Right ventricle myocardium superior (tissue), 1 donor: ENCODE measurements at regions not wholly inside any gene's neighbourhood (a gene's known extent, or its start where the extent isn't known, plus 50 kb on each side); places are given as distances from the start of the nearest gene placed in this dataset.
"Not testable (repeated sequence)": the region's sequence is repeated elsewhere in the genome, so short reads cannot be mapped to it uniquely, and the experiment has no call there.

Source experiments
- ATAC-seq: fragments of 200-7000 bp; cut with Tn5 transposase; one replicate; pipeline ENCODE4 v1.9.1; 2020; ENCODE audit warnings: mild to moderate bottlenecking; ENCODE audit not compliant: poor library complexity
- DNase-seq: peaks from one replicate; pipeline ENCODE4 v3.0.0-alpha.2; 2020
- intact Hi-C: fragments of 100-400 bp; cut with DNase I; formaldehyde crosslinking; loops from one replicate; pipeline ENCODE4 v1.11.2; 2022
- donor health status: DM: no; HTN: yes; CAD: no; lungs with severe emphysema.

- ATAC-seq (no peak), DNase-seq (no peak)
- intact Hi-C loops = no loop called here
Observed at GRCh38 chr1:98121646-98122045, 200.8 kb upstream of the DPYD start.

- no peak for DNase-seq
- ATAC-seq = no peak
- intact Hi-C loops = no loop called here
Observed at GRCh38 chr1:98119796-98120195, 199.0 kb upstream of the DPYD start.

- intact Hi-C loops = no loop called here
- DNase-seq = no peak
- no peak for ATAC-seq
Observed at GRCh38 chr1:98113811-98114210, 193.0 kb upstream of the DPYD start.

GRCh38 chr1:98112626-98113025 lies 191.8 kb upstream of the DPYD start:
- ATAC-seq (no peak), DNase-seq (no peak)
- intact Hi-C loops = no loop called here

- intact Hi-C loops = no loop called here
- DNase-seq (no peak), ATAC-seq (no peak)
Observed at GRCh38 chr1:98110674-98111073, 189.8 kb upstream of the DPYD start.

GRCh38 chr1:98108378-98108777 lies 187.5 kb upstream of the DPYD start:
- intact Hi-C loops, ATAC-seq, DNase-seq: not testable (repeated sequence)

GRCh38 chr1:98107256-98107655 lies 186.4 kb upstream of the DPYD start:
- ATAC-seq (no peak), DNase-seq (no peak)
- intact Hi-C loops = no loop called here

- intact Hi-C loops = no loop called here
- DNase-seq (no peak), ATAC-seq (no peak)
Observed at GRCh38 chr1:98104289-98104688, 183.5 kb upstream of the DPYD start.

- intact Hi-C loops = no loop called here
- no peak for DNase-seq
- no peak for ATAC-seq
Observed at GRCh38 chr1:98103617-98104285, 182.9 kb upstream of the DPYD start.

GRCh38 chr1:98102345-98103030 lies 181.7 kb upstream of the DPYD start:
- DNase-seq (no peak), ATAC-seq (no peak)
- intact Hi-C loops = no loop called here

GRCh38 chr1:98101364-98101763 lies 180.5 kb upstream of the DPYD start:
- ATAC-seq (no peak), DNase-seq (no peak)
- intact Hi-C loops = no loop called here

GRCh38 chr1:98099501-98099900 lies 178.7 kb upstream of the DPYD start:
- no peak for ATAC-seq
- intact Hi-C loops = no loop called here
- no peak for DNase-seq

GRCh38 chr1:98098473-98098872 lies 177.6 kb upstream of the DPYD start:
- ATAC-seq (no peak), DNase-seq (no peak)
- intact Hi-C loops = no loop called here

GRCh38 chr1:98090351-98090750 lies 169.5 kb upstream of the DPYD start:
- intact Hi-C loops = no loop called here
- ATAC-seq (no peak), DNase-seq (no peak)

GRCh38 chr1:98088381-98088780 lies 167.5 kb upstream of the DPYD start:
- intact Hi-C loops = no loop called here
- no peak for ATAC-seq
- DNase-seq = no peak

GRCh38 chr1:98086796-98087441 lies 166.1 kb upstream of the DPYD start:
- DNase-seq = no peak
- intact Hi-C loops = no loop called here
- ATAC-seq = no peak

GRCh38 chr1:98086156-98086555 lies 165.3 kb upstream of the DPYD start:
- ATAC-seq (no peak), DNase-seq (no peak)
- intact Hi-C loops = no loop called here

- intact Hi-C loops = no loop called here
- no peak for DNase-seq
- ATAC-seq = no peak
Observed at GRCh38 chr1:98084188-98084587, 163.4 kb upstream of the DPYD start.

GRCh38 chr1:98081944-98082343 lies 161.1 kb upstream of the DPYD start:
- intact Hi-C loops = no loop called here
- DNase-seq (no peak), ATAC-seq (no peak)

- intact Hi-C loops = no loop called here
- ATAC-seq = no peak
Observed at GRCh38 chr1:98078596-98078995, 157.8 kb upstream of the DPYD start.

More at GRCh38 chr1:98078596-98078995, 157.8 kb upstream of the DPYD start:
- no peak for DNase-seq
